ENCODE measurements at regions not wholly inside any gene's neighbourhood (a gene's known extent, or its start where the extent isn't known, plus 50 kb on each side); places are given as distances from the start of the nearest gene placed in this dataset.
"Not testable (repeated sequence)": the region's sequence is repeated elsewhere in the genome, so short reads cannot be mapped to it uniquely, and the experiment has no call there.

DNA sequence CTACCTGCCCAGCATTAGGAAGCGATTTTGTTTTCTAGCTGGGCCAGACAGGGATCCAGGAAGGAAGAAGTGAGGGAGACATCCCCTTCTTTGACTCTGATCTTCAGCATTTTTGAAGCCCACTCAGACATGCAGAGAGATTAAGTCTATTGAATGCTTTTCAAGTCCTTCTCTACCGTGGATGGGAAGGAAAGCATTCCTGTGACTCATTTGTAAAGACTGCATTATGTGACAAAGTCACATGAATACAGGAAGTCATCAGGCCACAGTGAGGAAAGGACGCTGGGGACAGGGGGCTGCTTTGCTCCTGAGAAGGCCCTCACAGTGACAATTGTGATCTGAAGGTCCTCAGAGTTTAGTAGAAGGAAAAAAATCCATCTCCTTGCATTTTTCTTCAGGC lies 67.4 kb upstream of the GBA3 start:
- DNase-seq (ENCODE audit: low read depth in 2 of 2), result peak in 1 of 2 donors; percentile 11
- H3K4me2 ChIP-seq (ENCODE audit: extremely low read depth, insufficient read depth, low read length), result no peak overlapping the region

DNA sequence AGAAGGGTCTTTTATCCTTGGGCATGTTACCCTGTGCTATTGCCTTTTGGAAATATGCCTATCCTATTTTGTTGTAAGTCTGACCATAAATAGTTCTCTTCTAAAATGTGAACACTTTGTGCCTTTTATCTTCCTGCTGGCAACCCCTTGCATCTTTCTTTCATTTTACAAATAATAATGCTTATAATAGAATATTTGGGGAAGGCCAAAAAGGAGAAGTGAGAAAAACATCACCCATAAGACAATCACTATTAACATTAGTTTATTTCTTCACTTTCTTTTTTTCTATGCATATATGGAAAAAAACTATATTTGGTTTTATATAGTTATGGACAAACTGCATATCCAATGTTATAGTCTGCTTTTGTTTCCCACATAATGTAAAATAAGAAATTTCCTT lies 64.9 kb upstream of the GBA3 start:
- H4K20me1 ChIP-seq (ENCODE audit: control insufficient read depth, extremely low read depth, insufficient read depth, low read length); H3K36me3 ChIP-seq (ENCODE audit: control insufficient read depth, insufficient read depth, low read length); H3K27me3 ChIP-seq (ENCODE audit: control insufficient read depth, insufficient read depth, low read length); H3K9me3 ChIP-seq (ENCODE audit: control insufficient read depth, insufficient read depth, low read depth, low read length); H2AFZ ChIP-seq (ENCODE audit: low read length); DNase-seq (ENCODE audit: low read depth in 2 of 2); H3K79me2 ChIP-seq (ENCODE audit: control insufficient read depth, insufficient read depth, low read length); H3K4me1 ChIP-seq (ENCODE audit: control insufficient read depth, extremely low read depth, insufficient read depth, low read length); H3K27ac ChIP-seq (ENCODE audit: insufficient read depth, low read length); H3K9ac ChIP-seq (ENCODE audit: insufficient read depth, low read length); H3K4me2 ChIP-seq (ENCODE audit: extremely low read depth, insufficient read depth, low read length); H3K4me3 ChIP-seq (replicated peaks in 1 of 4; ENCODE audit: control extremely low read depth in 1 of 4, insufficient read depth in 1 of 4, low read depth in 3 of 4, low read length in 4 of 4): not testable (repeated sequence)

More for the DNA sequence above, 67.4 kb upstream of the GBA3 start:
- H3K36me3 ChIP-seq (ENCODE audit: control insufficient read depth, insufficient read depth, low read length), result no peaks in the 10 kb centered on the region
- H3K9me3 ChIP-seq (ENCODE audit: control insufficient read depth, insufficient read depth, low read depth, low read length), result no peaks in the 10 kb centered on the region
- H3K4me3 ChIP-seq (replicated peaks in 1 of 4; ENCODE audit: control extremely low read depth in 1 of 4, insufficient read depth in 1 of 4, low read depth in 3 of 4, low read length in 4 of 4), result no peak overlapping the region
- no peaks in the 10 kb centered on the region for H3K4me1 ChIP-seq (ENCODE audit: control insufficient read depth, extremely low read depth, insufficient read depth, low read length)
- H3K79me2 ChIP-seq (ENCODE audit: control insufficient read depth, insufficient read depth, low read length), result no peaks in the 10 kb centered on the region
- H3K27me3 ChIP-seq (ENCODE audit: control insufficient read depth, insufficient read depth, low read length), result no peaks in the 10 kb centered on the region
- TF ChIP-seq CTCF (conservative IDR thresholded peaks at IDR 0.05 in 1 of 2, IDR thresholded peaks at IDR 0.05 in 1 of 2; ENCODE audit: low read depth in 1 of 2, low read length in 2 of 2) (no peak), EZH2 (IDR thresholded peaks at IDR 0.05; ENCODE audit: low read length, missing control alignments) (no peak)
- no peak overlapping the region for H2AFZ ChIP-seq (ENCODE audit: low read length)
- H3K9ac ChIP-seq (ENCODE audit: insufficient read depth, low read length), result no peak overlapping the region
- no peak overlapping the region for H3K27ac ChIP-seq (ENCODE audit: insufficient read depth, low read length)
- no peaks in the 10 kb centered on the region for H4K20me1 ChIP-seq (ENCODE audit: control insufficient read depth, extremely low read depth, insufficient read depth, low read length)

DNA sequence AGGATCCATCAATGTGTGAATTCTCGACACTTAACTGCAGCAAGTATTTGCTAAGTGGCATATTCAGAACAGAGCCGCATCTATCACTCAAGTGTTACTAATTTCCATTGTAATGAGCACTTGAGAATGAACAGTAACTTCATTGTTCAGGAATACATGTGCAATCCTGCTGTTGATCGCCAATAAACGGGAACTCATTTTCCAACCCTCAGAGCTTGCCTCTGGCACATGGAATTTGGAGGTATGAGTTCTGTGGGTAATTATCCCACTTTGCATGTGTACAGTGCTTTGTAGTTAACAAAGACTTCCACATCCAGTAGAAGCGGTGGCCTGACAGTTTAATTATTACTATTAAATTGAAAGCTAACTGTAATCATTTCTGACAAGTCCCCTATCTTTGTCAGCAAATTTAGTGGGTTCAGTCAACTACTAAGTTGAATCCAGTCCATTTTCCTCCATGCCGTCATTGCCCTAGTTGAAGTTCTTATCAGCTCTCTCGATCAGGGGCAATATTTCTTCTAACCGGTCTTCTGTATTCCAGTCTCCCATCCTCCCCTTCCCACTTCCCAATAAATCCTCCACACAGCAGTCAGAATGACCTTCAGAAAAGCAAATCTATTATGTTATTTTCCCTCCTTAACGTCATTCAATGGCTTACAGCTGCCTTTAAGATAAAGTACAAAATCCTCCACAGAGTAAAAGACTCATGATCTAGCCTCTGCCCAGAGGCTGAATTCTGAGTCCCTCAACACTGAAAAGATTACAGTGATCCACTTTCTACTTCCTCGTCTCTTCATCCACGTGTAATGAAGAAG lies 62.4 kb upstream of the GBA3 start:
- H3K79me2 ChIP-seq (ENCODE audit: control insufficient read depth, insufficient read depth, low read length); H3K9me3 ChIP-seq (ENCODE audit: control insufficient read depth, insufficient read depth, low read depth, low read length); H3K4me2 ChIP-seq (ENCODE audit: extremely low read depth, insufficient read depth, low read length); DNase-seq (ENCODE audit: low read depth in 2 of 2); H3K27ac ChIP-seq (ENCODE audit: insufficient read depth, low read length); H3K4me3 ChIP-seq (replicated peaks in 1 of 4; ENCODE audit: control extremely low read depth in 1 of 4, insufficient read depth in 1 of 4, low read depth in 3 of 4, low read length in 4 of 4); H3K27me3 ChIP-seq (ENCODE audit: control insufficient read depth, insufficient read depth, low read length); H2AFZ ChIP-seq (ENCODE audit: low read length); H4K20me1 ChIP-seq (ENCODE audit: control insufficient read depth, extremely low read depth, insufficient read depth, low read length); H3K4me1 ChIP-seq (ENCODE audit: control insufficient read depth, extremely low read depth, insufficient read depth, low read length); H3K9ac ChIP-seq (ENCODE audit: insufficient read depth, low read length); H3K36me3 ChIP-seq (ENCODE audit: control insufficient read depth, insufficient read depth, low read length): not testable (repeated sequence)

- H3K79me2 ChIP-seq (ENCODE audit: control insufficient read depth, insufficient read depth, low read length); H3K9me3 ChIP-seq (ENCODE audit: control insufficient read depth, insufficient read depth, low read depth, low read length); H3K4me1 ChIP-seq (ENCODE audit: control insufficient read depth, extremely low read depth, insufficient read depth, low read length); DNase-seq (ENCODE audit: low read depth in 2 of 2); H3K4me2 ChIP-seq (ENCODE audit: extremely low read depth, insufficient read depth, low read length); H4K20me1 ChIP-seq (ENCODE audit: control insufficient read depth, extremely low read depth, insufficient read depth, low read length); H2AFZ ChIP-seq (ENCODE audit: low read length); H3K4me3 ChIP-seq (replicated peaks in 1 of 4; ENCODE audit: control extremely low read depth in 1 of 4, insufficient read depth in 1 of 4, low read depth in 3 of 4, low read length in 4 of 4); H3K36me3 ChIP-seq (ENCODE audit: control insufficient read depth, insufficient read depth, low read length); H3K9ac ChIP-seq (ENCODE audit: insufficient read depth, low read length); H3K27ac ChIP-seq (ENCODE audit: insufficient read depth, low read length); H3K27me3 ChIP-seq (ENCODE audit: control insufficient read depth, insufficient read depth, low read length): not testable (repeated sequence)
Observed at GRCh38 chr4:22631167-22631566, 61.6 kb upstream of the GBA3 start.

All from fibroblast of lung (primary cell).